NCI-H2196 (cell line): ENCODE measurements at regions not wholly inside any gene's neighbourhood (a gene's known extent, or its start where the extent isn't known, plus 50 kb on each side); places are given as distances from the start of the nearest gene placed in this dataset.
"Not testable (repeated sequence)": the region's sequence is repeated elsewhere in the genome, so short reads cannot be mapped to it uniquely, and the experiment has no call there.

Source experiments
- DNase-seq: peaks from one replicate; lab custom pipeline; 2025; ENCODE audit not compliant: unreplicated experiment; lab: John Stamatoyannopoulos, UW

DNA sequence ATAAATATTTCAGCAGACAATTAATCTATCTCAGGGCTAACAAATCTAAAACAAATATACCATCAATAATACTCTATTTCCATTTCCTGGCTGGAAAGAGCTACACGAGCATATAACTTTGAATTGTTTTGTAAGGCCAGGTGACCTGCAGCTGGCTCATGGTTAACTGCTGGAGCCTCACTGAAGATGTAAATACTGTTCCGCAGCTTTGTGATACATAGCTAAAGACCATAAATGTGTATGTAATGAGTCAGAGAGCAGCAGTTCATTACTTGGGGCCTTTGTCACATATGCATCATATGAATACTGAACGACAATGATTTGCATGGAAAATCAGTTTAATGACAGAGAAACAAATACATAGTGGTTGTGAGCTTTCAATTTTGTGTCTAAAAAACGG lies 109.4 kb upstream of the CCN2 start:
- no peak for DNase-seq

DNA sequence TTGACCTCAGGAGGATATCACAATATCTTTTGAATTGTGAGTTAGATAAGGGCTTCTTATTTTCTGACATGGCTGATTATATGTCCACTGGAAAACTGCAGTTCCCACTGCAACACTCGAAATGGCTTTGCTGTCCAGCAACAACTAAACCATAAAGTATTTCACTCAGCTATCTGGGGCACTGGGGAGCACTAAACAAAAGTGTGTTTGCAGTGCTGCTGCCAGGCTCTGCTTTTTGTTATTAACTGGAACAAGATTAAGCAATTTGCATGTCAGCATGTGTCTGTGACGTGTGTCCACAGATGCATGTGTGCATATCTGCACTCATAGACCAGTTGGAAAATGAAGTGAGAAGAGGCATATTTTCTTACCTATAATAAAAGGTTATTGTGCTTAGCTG lies 107.8 kb upstream of the CCN2 start:
- DNase-seq: no peak

DNA sequence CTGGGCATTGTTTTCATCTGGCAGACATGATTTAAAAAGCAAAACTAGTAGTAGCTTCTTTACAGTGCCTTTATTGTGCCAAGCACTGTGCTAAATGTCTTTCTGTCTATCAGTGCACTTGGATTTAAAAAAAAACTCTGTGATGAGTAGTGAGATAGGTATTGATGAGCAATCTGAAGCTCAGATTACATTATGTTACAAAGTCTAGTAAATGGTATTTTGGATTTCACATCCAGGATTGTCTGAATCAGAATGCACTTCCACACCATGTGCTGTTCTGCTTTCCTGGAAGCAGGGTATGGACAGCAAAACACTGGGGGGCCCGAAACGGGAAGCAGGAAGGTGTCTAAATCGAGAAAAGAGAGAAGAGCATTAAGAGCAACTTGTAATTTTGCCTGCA lies 103.4 kb upstream of the CCN2 start:
- DNase-seq: no peak

DNA sequence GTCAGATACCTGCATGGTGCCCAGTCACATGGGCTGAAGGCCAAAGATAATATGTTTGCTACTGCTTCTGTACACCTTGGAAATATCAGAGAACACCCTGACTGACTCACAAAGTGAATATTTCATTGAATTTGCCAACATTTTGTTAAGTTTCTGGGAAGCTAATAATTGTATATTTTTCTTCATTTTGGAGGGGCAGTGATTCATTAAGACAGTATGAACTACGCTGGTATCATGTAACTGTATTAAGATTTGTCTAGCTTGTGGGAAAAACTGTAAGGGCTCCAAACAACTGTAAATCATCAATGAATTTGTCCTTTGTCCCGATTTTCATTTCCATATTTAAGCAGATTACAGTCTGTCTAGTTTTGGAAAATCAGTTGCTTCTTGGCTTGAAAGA lies 102.3 kb upstream of the CCN2 start:
- no peak for DNase-seq

DNA sequence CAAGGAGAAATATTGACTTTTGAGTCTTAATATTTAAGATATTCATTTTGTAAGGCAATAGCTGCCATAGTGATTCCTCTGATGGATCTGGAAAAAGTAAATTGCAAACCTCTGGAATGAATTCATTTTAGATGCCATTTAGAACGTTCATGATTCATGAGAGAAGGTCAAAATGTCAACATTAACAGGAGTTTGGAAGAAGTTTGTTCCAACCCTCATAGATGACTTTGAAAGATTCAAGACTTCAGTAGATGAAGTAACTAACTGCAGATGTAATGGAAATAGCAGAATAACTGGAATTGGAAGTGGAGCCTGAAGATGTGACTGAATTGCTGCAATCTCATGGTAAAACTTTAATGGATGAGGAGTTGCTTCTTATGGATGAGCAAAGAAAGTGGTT lies 100.9 kb upstream of the CCN2 start:
- DNase-seq: no peak

DNA sequence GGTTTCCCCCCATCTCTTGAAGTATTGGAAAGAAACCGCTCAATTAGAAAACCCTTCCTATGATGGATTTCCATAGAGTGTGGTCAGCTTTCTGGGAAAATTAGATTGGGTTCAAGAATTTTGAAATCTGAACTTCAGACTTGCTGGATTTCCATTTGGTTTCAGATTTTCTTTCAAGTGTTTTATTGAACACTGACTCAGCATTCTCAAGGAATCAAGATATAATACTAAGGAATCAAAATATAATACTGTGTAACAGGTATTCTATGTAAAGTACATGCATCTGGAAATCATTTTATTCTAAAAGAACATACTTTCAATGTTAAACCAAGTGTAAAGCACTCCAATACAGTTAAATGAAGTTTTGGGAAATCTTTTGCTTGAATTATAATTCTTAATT lies 94.7 kb upstream of the CCN2 start:
- no peak for DNase-seq

DNA sequence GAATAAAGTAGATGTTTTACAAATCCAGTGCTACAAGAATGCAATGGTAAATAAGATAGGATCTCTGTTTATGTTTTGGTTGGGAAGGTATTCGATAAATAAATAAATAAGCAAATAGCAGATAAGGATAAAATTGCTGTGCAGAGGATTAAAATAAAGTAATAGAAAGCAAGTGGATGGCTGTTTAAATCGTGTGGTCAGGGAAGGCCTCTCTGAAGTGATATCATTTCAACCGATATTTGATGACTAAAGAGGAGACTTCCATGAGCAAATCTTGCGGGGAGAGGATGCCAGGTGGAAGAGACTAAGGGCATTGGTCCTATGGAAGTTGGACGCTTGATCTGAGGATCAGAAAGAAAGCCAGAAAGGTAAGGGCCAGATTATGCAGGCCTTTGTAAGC lies 92.0 kb upstream of the CCN2 start:
- no peak for DNase-seq

DNA sequence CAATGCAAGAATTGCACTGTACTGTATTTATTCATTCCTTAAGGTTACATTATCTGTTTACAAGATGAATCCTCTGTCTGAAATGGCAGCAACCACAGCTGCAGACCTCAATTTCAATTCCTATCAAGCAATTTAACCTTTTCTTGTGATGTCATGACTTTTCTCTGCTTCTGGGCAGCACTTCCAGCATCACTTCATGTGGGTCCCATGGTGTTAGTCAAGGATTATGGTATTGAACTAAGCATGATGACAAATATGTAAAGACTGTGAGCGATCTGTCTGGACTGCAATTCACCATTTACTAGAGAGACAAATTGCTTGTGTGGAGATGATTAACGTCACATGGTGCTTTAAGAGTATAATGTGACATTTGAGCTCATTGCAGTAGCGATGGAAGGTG lies 90.5 kb upstream of the CCN2 start:
- DNase-seq: no peak

DNA sequence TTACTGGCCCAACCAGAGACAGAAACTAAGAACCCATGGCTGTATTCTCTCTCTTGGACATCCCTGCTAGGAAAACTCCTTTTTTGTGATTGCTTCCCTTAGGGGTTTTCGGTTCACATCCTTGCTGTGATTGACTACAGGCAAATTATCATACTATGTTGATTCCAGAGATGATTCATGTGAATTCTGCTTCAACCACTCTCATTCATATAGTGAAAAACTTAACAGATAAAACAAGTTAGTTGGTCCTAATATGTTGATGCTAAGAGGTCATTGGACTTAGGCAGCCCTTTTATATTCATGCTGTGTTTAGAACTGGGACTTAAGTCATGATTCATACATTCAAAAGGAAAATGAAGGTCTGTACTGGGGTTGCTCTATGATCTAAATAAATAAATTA lies 76.9 kb upstream of the CCN2 start:
- DNase-seq: no peak

DNA sequence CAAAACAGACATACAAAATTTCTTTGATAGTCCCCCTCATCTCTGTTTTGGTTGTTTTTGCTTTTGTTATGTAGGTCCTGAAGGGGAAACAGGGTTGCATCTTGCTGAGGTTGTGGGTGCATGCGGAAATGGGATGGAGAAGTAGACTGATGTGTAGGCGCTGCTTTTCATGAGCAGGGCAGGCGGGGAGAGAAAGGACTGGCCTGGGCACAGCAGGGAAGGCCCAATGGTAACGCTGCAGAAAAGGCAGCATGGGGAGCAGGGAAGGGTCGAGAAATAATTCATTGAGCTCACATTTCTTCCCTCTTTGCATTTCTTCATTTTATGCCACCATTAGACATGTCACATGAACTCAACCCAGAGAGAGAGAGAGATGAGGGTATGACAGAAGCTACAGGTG lies 74.3 kb upstream of the CCN2 start:
- no peak for DNase-seq

DNA sequence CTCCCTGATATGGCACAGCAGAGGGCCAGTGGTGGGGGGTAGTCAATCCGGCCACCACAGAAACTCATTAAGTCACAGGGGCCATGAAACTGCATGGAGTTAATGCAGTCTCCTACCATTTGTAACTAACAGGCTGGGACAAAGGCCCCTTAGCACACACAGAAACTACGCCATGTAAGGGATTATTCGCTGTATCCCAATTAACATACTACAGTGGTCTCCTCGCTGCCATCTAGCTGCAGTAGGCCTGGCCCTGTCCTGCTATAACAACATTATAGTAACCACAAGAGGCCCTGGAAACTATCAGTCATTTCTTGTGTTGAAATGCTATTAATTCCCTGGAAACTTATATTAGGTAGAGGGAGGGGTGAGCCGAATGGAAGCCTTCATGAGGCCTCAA lies 72.3 kb upstream of the CCN2 start:
- no peak for DNase-seq

DNA sequence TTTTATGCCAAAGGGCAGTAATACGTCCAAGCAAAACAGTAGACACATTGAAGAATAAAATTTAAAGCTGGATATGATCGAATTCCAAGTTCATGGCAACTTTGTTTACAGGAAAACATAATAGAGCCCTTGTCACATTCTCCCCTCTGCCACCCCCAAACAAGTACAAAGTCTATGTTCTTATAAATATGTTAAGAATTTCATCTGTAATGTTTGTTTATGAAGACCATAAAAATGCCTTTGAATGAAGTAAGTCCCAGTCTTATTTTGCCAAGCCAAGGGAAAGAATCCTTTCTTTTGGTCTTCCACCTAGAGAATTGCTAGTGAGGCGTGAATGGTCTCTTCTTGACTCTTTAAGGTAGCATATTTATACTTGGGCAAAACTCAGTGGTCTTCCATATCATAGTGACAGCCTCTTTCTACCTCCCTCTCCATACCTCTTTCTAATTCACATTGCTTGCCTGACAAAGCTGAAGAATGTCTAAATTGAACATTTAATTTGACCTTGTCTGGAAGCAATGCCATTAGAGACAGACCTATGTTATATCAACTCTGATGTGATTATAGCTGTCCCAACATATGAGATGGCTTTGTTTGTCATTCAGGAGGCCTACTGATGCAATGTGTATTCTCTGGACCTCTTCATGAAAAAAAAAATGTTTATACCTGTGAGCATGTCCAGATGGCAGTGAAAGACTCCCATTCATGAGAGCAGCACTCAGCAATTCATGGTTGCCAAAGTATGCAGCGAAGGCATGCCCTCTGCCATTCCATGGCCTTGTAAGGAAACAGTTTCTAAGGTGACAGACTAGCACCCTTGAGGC lies 70.6 kb upstream of the CCN2 start:
- no peak for DNase-seq

DNA sequence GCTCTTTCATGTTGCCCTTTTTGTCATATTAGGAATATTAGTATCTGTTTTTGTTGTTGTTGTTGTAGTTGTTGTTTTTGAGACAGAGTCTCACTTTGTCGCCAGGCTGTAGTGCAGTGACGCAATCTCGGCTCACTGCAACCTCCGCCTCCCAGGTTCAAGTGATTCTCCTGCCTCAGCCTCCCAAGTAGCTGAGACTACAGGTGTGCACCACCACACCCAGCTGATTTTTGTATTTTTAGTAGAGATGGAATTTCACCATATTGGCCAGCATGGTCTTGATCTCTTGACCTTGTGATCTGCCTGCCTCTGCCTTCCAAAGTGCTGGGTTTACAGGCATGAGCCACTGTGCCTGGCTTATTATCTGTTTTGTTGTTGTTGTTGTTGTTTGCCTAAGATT lies 69.7 kb upstream of the CCN2 start:
- not testable (repeated sequence) for DNase-seq

DNA sequence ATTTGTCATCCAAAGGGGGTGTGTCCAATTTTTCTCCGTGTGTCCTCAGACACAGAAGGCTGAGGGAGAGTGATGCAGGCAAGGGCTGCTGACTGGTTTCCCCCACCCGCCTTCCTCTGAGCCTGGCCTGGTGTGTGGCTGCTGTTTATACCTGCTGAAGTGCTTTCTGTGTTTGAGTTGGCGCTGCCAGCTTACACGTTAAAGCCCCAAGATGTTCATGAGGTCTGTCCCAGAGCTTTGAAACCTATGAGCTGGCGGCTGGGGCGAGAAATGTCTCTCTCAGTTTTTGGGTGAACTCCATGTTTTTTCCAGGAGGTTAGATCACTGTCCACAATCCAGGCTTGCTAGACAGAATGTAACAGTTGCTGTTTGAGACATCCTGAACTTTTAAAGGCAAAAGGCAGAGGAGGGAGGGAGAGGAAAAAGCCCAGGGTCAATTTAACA lies 69.0 kb upstream of the CCN2 start:
- no peak for DNase-seq

DNA sequence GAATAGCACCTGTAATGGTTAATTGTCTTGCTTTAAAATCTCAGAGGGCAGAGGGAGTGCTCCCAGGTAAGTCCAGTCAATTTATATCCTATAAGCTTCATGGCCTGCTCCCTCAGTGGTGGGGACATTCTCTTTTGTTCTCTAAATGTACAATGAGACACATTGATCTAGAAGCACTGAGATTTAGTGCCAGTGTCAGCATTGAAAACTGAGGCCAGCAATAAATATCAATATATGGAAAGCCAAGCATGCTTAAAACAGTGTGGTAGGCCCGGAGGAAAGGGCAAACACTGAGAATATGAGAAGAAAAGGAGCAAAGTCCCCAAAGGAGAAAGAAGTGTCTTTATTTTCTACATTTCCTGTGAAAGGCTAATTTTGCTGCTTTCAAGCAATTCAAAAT lies 68.4 kb upstream of the CCN2 start:
- DNase-seq: no peak

DNA sequence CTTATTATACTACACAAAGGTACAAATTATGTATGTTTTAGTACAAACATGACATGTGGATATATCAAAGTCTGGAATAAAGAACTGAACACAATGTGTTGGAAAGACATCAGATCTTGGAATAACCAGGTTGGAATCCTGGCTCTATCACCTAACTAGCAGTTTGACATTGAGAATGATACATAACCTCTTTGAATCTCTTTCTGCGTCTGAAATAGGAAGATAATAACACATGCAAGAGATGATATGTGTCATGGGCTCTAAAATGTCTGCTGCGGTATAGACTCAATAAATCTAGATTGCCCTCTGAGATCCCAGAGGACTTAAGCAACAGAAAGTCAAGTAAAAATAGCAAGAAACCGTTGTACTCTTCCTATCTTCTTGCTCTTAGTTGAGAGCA lies 66.8 kb upstream of the CCN2 start:
- DNase-seq: no peak

DNA sequence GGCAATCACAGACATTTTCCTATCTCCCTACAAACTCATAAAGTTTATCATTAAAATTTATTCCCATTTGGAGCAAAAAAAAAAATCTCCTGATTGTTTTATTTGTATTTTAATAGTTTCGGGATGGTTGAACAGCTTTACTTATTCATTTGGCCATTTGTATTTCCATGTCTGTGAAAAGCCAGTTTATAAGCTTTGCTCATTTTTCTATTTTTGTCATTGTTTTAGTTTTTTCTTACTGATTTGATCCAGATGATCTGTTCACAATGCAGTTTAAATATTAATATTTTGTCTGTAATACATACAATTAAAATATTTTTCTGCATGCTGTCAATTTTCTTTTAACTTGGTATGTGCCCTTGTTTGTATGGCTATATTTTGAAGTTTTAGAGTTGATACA lies 65.2 kb upstream of the CCN2 start:
- DNase-seq: no peak

DNA sequence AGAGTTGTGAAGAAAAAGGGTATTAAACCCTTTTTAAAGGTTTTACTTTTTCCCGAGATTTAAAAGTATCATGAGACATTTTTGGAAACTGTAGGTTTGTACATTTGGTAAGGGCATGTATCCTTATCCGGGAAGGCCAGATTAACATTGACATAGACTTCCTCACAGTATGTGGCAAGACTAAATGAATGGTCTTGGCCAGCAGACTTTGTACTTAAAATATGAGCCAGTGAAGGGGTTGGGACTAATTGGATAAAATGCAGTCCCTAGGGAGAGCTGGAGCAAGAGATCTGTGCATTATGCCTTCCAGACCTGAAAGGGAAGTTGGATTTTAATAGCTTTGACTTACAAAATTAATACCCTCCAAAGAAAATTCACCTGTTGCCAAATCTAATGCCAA lies 60.4 kb upstream of the CCN2 start:
- DNase-seq: no peak

DNA sequence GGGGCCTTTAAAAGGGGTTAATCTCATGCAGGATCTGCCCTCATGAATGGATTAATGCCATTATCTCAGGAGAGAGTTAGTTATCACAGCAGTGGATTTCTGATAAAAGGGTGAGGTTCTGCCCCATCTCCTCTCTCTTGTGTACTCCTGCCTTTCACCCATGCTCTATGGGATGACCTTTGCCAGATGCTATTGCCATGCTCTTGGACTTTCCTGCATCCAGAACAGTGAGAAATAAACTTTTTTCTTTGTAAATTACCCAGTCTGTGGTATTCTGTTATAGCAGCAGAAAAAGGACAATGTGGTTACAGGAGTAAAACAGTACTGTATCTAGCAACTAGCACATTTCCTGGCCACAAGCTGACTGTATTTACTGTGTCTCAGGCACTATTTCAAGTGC lies 58.0 kb upstream of the CCN2 start:
- DNase-seq: no peak

DNA sequence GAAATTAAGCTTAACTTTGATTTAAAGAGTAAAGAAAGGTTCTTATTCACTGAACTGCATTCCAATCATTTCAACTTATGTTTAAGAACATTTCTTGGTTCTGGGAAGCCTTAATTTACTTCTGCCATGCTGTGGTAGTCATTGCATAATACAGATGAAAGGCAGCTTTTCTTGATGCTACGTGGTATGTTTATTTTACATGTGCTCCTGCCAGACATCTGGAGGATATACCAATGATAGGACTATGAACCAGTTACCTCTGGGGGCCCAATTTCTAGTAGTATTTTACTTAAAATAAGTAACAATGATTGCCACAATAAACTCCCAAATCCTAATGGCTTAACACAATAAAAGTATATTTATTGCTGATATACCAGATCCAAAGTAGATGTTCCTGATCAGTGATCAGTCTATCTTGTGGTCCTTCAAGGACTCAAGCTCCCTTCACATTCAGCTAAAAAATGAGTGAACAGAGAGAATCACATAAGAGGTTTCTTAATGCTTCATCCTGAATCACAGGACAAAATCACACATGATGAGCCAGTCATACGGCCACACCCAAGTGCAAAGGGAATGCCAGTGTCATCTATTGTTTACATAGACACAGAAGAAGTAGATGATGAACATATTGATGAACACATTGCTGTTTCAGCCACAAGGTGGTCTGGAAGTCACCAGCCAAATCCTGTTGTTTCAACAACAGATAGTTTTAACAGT lies 56.5 kb upstream of the CCN2 start:
- no peak for DNase-seq

DNA sequence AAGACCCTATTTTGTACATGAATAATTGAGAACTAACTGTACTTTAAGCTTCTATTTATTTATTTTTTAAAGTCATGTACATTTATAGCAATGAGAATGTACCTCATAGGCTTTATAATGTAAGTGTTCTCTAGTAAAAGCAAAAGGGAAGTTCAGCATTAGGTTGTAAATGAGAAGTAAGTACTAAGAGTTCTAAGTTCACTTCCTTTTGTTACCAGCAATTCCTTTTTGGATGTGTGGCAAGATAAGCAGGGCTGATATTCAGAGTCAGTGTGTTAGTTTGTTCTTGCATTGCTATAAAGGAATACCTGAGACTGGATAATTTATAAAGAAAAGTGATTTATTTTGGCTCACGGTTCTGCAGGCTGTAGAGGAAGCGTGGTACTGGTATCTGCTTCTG lies 54.0 kb upstream of the CCN2 start:
- DNase-seq: no peak

DNA sequence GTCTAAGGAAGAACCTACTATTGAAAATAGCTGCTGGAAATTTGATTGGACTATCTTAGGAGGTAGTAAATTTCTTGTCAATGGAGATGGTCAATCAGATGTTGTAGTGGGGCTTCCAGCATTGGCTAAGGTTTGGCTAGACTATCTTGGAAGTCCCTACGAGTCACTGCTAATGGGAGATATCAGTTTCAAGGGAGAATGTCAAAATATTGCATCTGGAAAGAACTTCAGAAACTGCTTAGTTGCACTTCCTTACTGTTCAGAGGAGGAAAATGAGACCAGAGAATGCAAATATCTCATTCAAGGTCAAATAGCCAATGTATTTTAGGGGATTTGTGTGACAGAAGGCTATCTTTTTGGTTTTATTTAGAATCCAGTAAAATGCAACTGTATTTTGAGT lies 53.5 kb upstream of the CCN2 start:
- no peak for DNase-seq
